GM12878 (cell line): ENCODE measurements at regions not wholly inside any gene's neighbourhood (a gene's known extent, or its start where the extent isn't known, plus 50 kb on each side); places are given as distances from the start of the nearest gene placed in this dataset.

ENCODE experiments used
- CREB1 ChIP-seq: IDR thresholded peaks from 2 replicates; pipeline ENCODE4 v1.6.1; 2012; ENCODE audit warnings: low read depth, mild to moderate bottlenecking, inconsistent platforms
- CTCF ChIP-seq, 3 experiments: IDR thresholded peaks in 2 of 3; conservative IDR thresholded peaks in 1 of 3; 2 replicates each; pipeline ENCODE4 v1.5.1; 2011; ENCODE audit warnings: low read depth in 3 of 3, low read length in 3 of 3, mild to moderate bottlenecking in 3 of 3, control low read depth in 2 of 3, moderate library complexity in 2 of 3, inconsistent platforms in 1 of 3, mixed read lengths in 1 of 3; ENCODE audit not compliant: control insufficient read depth in 2 of 3, insufficient read depth in 1 of 3; ENCODE audit errors: extremely low read depth in 1 of 3
- EZH2 ChIP-seq: IDR thresholded peaks from 2 replicates; pipeline ENCODE4 v1.6.1; 2012; ENCODE audit warnings: low read depth, mild to moderate bottlenecking, control low read depth, inconsistent platforms, low read length, borderline replicate concordance; ENCODE audit not compliant: control insufficient read depth
- IKZF1 ChIP-seq: fragments of 450-650 bp; conservative IDR thresholded peaks from 2 replicates; pipeline ENCODE4 v1.6.1; 2017; ENCODE audit warnings: antibody characterized with exemption, mild to moderate bottlenecking
- JUND ChIP-seq: IDR thresholded peaks from 2 replicates; pipeline ENCODE4 v1.6.1; 2012; ENCODE audit warnings: low read depth, mild to moderate bottlenecking, low read length, improper control_type of control experiment, moderate library complexity
- KDM1A ChIP-seq: fragments of 200-600 bp; sonication (generic); IDR thresholded peaks from 2 replicates; pipeline ENCODE4 v1.6.1; 2016; ENCODE audit warnings: borderline replicate concordance
- MXI1 ChIP-seq: fragments of 150-350 bp; IDR thresholded peaks from 2 replicates; pipeline ENCODE4 v1.6.1; 2011; ENCODE audit warnings: low read depth, mild to moderate bottlenecking, inconsistent platforms, low read length, improper control_type of control experiment
- NFIC ChIP-seq: IDR thresholded peaks from 2 replicates; pipeline ENCODE4 v1.6.1; 2012; ENCODE audit warnings: low read depth, mild to moderate bottlenecking, inconsistent platforms, low read length, moderate library complexity
- POLR2AphosphoS2 ChIP-seq: IDR thresholded peaks from 2 replicates; pipeline ENCODE4 v1.6.1; 2011; ENCODE audit warnings: low read depth, mild to moderate bottlenecking, low read length, improper control_type of control experiment, moderate library complexity
- POLR2AphosphoS5 ChIP-seq: IDR thresholded peaks from 2 replicates; pipeline ENCODE4 v1.6.1; 2011; ENCODE audit warnings: mild to moderate bottlenecking, low read length, inconsistent platforms
- REST ChIP-seq: IDR thresholded peaks from 2 replicates; pipeline ENCODE4 v1.6.1; 2012; ENCODE audit warnings: mild to moderate bottlenecking, low read depth, low read length
- TCF3 ChIP-seq: IDR thresholded peaks from 2 replicates; pipeline ENCODE4 v1.6.1; 2012; ENCODE audit warnings: low read depth, mild to moderate bottlenecking, low read length, borderline replicate concordance; ENCODE audit not compliant: insufficient read depth
- TCF7 ChIP-seq: IDR thresholded peaks from 2 replicates; pipeline ENCODE4 v1.6.1; 2014; ENCODE audit warnings: antibody characterized with exemption, borderline replicate concordance
- ZNF274 ChIP-seq: IDR thresholded peaks from one replicate; pipeline ENCODE4 v1.8.0; 2011; ENCODE audit not compliant: insufficient read length, insufficient read depth

GRCh38 chr7:34550996-34551395 is 107.0 kb upstream of the NPSR1 start:
- TF ChIP-seq EZH2 (no peak), CTCF (IDR thresholded peaks at IDR 0.05 in 2 of 3, conservative IDR thresholded peaks at IDR 0.05 in 1 of 3; ENCODE audit: control insufficient read depth in 2 of 3, extremely low read depth in 1 of 3, insufficient read depth in 1 of 3, low read depth in 3 of 3, low read length in 3 of 3) (no peak), NFIC (no peak), KDM1A (no peak), TCF7 (no peak), POLR2AphosphoS5 (no peak), ZNF274 (no peak), IKZF1 (no peak), TCF3 (no peak), MXI1 (no peak), CREB1 (no peak), POLR2AphosphoS2 (no peak), REST (no peak), JUND (no peak)
